CD4-positive, alpha-beta T cell treated with Interleukin-17A for 4 hours (primary cell): ENCODE measurements at regions not wholly inside any gene's neighbourhood (a gene's known extent, or its start where the extent isn't known, plus 50 kb on each side); places are given as distances from the start of the nearest gene placed in this dataset.
"Not testable (repeated sequence)": the region's sequence is repeated elsewhere in the genome, so short reads cannot be mapped to it uniquely, and the experiment has no call there.

ENCODE experiments used
- DNase-seq: peaks from one replicate; pipeline ENCODE4 v3.0.0-alpha.2; 2020; ENCODE audit warnings: mixed read lengths

DNA sequence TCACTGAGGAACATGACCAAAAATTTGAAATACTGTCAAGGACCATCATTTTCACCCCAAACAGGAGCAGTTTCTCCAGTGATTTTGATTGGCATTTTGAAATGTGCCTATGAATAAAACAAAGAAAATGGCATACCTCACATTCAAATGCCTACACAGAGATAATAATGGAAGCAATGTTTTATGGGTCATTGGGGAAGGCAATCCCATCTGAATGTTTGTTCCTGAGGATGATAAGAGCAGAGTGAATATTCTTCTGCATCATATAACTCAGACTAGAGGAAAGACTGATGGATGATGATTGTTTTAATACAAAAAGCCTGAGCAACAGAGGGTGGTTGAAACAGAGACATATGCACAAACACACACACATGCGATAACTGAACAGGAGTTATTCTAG lies 2749.9 kb downstream of the PCDH9 start:
- DNase-seq = no peak

DNA sequence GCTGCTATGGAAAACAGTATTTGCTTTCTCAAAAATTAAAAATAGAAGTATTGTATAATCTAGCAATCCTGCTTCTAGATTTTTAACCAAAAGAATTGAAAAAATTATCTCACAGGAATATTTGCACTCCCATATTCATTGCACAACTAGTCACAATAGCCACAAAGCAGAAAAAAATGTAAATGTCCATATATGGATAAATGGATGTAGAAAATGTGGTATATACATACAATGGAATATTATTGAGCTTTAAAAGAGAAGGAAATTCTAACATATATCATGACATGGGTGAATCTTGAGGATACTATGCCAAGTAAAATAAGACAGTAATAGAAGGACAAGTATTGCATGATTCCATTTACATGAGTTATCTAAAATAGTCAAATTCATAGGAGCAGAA lies 2753.0 kb downstream of the PCDH9 start:
- DNase-seq = no peak

DNA sequence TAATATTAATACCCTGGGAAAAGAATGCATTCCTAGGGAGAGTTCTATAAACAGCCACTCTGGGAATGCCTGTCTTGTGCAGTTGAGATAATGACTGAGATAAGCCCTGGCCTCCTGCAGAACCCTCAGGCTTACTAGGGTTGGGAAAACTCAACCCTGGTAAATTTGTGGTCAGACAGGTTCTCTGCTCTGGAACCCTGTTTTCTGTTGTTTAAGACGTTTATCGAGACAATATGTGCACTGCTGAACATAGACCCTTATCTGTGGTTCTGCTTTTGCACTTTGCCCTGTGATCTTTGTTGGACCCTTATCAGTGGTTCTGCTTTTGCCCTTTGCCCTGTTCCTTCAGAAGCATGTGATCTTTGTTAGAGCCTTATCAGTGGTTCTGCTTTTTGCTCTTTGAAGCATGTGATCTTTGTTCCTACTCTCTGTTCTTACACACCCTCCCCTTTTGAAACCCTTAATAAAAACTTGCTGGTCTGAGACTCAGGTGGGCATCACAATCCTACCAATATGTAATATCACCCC lies 2754.0 kb downstream of the PCDH9 start:
- not testable (repeated sequence) for DNase-seq

DNA sequence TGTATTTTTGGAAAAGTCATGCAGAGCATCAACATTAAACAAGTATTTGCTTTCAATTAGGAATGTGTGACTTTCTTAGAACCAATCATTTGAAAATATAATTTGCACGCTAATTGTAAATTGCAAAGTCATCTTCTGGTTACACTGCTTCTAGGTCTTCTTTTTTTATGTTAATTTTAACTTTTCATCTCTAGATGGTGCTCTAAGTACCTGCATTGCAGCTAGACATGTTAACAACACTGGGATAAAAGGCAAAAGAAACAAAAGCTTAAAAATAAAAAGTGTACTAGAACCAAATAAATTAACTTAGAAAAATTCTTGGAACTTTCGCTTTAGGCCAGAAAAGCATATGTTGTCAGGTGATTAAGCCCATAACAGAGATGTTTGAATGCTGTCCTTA lies 2758.2 kb downstream of the PCDH9 start:
- DNase-seq = no peak

DNA sequence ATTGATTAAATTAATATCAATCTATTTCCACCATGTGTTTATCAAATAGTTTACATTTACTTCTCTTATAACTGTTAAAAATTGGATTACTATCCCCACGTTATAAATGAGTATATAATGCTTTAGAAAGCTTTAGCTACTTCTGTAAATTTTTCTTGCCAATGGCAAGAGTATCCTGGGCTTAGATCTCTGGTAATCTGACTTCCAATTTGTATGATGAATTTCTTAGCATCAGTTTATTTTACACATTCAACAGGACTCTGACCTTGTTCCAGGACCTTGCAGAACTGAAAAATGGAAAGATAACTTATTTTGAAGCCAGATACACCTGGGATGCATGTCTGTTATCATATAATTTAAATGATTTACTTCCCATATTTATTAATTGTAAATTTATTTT lies 2759.4 kb downstream of the PCDH9 start:
- no peak for DNase-seq

DNA sequence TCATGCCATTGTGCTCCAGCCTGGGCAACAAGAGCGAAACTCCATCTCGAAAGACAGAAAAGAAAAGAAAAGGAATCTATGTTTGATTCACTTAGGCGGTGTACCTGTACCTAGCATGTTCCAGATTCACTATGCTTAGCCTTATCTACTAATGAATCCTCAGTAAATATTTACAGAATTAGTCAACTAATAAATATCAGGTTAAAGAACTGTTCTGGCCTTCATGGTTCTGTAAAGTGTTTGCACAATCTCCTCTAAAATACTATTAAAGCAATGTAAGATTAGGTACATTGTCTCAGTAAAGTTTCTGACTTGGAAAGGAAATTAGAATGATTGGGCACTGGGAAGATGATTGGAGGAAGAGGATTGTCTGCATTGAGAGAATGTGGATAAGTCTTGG lies 2770.4 kb downstream of the PCDH9 start:
- no peak for DNase-seq

DNA sequence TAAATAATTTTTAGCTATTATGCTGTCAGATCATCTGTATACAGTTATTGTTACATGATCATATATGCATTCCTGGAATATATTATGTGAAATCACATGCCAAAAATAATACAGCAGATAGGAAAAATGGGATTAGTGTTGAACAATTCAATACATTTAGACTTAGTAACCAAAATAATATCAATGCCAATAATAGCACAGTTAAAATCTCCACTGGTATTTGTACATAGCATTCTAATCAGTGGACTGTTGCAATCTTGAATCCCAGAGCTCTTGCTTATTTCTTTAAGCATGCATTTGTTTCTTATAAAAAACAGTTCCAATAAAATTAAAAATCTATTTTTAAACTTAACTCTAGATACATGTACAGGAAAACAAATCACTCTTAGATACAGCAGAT lies 2772.2 kb downstream of the PCDH9 start:
- no peak for DNase-seq

DNA sequence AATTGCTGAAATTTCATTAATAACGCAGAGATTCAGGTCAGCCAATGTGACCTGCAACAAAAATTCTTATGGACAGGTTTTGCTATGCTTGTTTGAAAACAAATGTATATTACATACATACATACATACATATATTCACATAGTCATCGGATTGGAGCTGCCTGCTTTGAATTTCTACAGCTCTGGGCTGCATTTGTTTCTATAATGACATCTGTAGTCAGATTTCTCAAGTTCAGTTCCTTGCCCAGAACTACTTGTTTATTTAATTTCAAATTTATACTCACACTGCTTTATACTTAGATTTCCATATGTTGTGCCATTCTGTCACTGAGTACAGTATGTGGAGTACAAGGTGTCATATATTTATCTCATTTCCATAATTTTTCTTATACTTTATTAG lies 2775.0 kb downstream of the PCDH9 start:
- DNase-seq = no peak

DNA sequence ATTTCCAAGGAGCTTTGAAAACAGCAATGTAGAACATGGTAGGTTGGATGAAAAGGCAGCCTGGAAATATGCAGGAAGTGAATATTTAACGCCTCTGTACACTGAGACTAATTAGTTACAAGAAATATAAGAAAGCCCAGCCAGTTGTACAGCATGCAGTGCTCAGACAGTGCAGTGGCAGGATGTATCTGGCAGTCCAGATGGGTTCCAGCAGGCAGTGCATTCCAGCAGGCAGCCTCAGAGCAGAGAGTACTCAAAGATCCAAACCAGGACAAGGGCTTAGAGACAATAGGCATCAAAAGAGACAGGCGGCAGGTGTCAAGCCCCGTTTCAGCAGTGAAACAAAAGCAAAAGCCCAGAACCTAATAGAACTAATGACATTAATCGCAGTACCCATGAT lies 2776.3 kb downstream of the PCDH9 start:
- DNase-seq = no peak

DNA sequence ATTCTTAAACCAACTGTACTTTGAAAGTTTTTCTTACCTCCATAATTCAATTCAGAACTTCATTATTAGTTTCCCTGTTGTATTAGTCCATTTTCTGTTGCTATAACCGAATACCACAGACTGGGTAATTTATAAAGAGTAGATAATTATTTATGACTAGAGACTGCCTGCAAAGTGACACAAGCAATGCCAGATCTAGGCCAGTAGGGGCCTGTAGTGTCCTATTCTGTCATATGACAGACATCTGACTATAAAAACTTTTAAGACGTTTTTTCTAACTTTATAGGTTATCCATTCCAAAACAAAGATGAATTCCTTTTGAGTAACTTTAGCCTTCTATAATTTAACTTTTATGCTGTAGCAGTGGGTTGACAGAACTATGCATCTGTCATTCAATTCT lies 2783.8 kb downstream of the PCDH9 start:
- no peak for DNase-seq

DNA sequence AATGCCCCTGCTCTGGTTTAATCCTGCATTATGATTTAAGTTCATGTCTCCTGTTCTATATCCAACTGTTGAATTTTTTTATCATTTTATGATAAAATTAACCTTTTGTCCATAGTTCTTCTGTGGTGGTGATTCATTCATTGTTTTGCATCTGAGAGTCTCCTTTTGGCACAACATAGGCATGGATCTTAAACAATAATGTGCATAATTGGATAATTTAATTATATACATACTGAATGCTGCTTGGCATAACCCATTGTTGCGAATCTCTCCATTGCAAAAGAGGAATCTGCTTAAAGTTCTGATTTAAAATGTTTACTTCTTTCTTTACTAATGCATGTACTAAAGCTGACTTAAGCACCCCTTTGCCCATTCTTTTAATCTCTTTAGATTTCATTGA lies 2788.4 kb downstream of the PCDH9 start:
- no peak for DNase-seq

DNA sequence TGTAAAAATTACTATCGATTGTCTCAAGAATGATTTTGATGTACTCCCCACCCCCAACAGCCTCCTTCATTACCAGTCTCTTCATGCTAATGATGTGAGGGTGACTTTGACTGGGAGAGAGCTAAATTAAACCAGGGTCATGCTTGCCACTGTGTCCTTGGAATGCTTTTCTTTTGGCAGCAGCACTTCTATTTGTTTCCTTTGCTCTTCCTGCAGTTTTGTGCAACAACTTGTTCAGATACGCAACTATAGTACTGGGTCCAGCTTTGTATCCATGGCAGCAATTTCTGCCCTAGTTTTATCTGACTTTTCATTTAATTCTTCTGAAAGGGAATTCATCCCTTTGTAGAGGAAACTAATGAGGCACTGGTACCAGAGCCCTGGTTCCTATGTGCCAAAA lies 2792.1 kb downstream of the PCDH9 start:
- no peak for DNase-seq

DNA sequence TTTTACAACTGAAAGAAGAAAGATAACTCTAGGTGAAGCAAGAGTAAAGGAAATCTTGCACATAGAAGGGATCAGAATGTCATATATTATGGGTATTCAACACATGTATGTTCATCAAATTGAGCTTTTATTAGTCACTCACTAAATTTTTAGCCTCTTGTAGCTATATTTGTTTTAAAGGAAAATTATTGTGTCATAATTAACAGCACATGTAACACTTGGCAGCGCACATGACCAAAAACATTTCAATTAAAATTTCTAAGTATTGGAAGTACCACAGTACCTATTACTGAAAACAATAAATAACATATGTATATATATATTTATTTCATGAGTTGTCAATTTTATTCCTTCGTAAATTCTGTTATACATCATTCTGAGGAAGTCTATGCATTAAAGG lies 2800.4 kb downstream of the PCDH9 start:
- no peak for DNase-seq

DNA sequence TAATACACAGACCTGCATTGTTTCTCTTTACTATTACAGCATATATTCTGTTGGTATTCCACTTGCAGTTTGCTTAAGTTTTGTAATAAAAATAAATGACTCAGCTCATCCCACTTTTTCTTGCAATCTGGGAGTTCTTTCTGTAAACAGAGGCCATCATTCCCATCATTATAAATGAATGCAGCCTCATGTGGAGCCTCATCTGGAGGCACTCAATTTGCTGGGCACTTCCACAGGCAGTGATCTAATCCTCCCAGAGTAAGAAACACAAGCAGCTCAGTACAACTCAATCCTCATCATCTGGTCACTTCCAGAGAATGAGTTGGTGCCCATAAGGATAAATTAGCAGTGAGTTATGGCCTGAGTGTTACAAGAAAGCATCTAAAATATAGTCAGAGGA lies 2801.9 kb downstream of the PCDH9 start:
- no peak for DNase-seq

DNA sequence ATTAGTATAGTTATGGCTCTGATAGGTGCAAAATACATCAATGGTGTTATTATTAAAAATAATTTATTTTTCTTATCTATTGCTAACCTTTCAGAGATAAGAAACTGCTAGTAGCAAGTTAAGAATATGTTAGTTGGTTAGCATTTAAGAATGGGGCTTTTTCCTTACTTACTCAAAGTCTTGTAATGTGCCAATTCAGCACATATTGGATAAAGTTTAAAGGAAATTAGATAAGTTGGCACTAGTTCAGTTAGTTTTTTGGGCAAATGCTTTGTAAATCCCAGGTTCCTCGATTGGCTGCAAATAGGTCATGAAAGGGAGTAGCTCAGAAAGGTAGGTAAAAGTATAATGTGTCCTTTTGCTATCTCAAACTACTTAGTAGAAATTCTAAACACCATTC lies 2806.7 kb downstream of the PCDH9 start:
- no peak for DNase-seq

DNA sequence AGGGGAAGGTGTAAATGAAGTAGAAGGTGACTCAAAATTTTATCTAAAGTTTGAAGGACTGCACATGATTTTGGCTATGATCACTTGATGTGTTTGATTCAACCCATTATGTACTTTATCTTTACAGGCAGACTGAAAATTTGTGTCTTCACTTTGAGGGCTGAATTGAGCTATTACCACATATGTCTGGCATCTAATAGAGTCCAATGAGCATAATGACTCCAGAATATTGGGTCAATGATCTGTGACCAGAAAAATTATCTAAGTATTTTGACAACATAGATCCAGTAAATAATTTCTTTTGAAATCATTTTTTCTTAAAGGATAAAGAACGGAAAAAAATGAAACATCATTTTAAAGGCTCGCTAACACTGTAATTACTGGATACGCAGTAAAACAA lies 2810.0 kb downstream of the PCDH9 start:
- no peak for DNase-seq

DNA sequence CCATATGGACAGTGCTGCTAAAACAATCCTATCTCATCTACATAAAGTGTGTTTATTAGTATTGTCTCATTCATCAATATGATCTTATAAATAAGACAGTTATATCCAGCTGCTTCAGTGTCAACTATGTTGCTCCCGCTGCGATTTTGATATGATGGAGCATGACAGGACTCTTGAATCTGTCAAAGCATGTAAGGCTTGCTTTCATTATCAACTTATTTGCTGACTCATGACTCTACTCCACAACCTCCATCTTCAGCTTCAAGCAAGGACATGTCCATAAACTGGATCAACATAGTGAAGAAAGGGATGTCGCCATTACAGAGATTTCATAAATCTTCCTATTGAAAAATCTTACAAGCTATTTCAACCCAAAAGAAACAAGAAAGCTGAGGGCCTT lies 2812.6 kb downstream of the PCDH9 start:
- DNase-seq = no peak

DNA sequence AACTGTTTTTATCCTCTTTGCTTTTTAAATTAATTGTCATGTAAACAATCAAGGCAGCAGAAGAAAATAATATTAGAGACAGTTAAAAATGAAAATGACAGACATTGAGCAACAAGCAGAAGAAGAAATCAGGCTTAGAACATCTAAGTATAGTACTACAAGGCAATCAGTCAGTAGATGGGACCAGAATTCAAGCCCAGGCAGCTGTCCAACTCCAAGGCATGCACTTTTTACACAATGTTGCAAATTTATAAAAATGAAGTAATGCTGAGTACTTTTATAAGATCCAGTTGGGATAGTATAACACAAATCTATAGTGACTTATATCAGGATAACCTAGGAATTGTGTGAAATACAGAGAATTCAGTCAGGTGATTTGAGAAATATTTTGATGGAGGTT lies 2815.8 kb downstream of the PCDH9 start:
- DNase-seq = no peak

DNA sequence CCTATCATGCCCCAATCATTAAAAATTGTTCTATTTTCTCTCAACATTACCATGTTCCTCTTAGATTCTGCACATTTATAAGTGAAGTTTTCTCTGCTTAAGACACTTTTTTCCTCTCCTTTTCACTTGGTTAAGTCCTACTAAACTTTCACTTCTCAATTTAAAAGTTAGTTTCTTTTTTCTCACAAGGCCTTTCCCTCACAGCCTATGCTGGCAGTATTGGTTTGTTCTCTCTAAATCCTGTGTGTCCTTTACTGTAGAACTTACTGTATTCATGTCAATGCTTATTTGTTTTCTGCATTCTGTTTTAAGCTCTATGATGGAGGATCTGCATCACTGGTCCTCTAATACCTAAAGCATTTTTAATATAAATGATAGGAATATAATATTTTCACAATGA lies 2816.6 kb downstream of the PCDH9 start:
- DNase-seq = no peak

DNA sequence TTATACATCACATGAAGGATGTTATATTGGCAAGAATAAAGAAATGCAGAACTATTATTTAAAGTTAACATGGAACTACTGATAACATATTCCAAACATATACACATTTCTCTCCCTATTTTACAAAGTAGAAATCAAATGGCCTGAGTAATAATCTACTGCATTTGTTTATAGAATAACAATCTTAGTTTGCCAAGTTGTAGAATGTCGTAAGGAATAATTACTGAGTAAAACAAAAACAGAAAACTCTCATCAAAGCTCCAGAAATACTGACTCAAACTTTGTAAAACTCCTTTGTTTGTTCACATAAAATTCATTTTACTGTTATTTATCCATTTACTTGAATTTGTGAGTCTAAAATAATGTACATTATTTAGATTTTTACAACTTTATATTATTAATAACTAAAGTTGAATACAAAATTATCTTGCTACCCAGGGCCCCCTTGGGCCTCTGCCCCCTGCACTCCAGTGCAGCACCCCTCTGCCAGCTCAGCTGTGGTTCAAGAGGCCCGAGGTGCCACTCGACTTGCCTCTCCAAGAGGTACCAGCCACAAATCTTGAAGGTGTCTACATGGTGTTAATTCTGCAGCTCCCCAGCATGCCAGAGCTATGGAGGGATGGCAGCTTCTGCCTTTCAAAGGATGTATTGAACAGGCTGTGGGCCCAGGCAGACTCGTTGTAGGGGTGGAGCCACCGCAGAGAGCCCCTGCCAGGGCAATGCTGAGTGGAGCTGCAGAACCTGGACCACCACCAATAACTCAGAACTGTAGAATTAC lies 2819.7 kb downstream of the PCDH9 start:
- no peak for DNase-seq

DNA sequence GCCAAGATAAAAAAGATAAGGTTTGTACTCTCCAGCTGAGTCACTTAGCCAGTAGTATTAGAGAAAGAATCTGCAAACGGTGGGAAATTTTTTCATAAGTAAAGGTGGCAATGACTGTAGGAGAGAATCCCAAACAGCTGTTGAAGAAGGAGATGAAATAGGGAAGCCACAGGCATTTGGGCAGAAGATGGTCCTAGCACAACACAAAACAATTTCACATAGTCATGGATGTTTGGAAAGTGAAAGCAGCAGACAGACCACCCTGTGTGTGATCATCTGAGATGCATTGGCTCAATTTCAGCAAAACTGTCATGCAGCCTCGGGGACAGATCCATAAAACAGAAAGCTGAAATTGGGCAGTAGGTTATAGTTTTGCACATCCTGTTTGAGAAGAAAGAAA lies 2832.4 kb downstream of the PCDH9 start:
- DNase-seq = no peak

DNA sequence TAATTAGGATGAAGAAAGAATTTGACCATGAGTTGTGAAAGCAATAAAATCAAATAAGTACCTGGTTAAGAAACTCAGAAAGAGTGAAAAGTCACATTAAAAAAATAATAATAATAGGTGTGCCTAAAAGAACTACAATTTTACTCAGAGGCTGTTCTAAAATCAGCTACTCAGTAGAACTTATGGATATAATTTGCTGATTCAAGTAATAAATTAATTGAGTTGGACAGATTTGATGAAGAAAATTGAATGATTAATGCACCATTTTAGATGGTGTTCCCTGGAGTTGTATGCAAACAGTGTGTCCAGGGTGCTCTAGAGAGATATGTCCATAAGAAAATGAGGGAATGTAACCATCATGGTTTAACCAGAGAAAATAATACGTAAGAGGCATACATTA lies 2852.5 kb downstream of the PCDH9 start:
- no peak for DNase-seq

DNA sequence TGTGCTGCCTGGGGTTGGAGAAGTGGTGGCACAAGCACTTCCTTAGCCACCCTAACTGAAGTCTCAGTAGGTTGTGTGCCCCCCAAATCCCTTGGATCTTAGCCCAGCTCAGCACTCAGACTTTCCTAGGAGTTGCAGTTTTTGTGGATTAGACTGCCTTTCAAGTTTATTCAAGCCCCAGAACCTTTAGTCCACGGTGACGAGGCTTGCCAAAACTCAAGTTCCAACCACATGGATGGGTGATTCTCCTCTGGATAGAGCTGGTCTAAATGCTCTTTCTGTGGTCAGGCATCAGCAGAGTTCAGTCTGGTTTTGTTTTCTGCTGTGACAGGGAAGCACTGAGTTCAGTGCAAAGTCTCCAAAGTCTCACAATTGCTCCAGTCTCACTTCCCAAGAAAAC lies 2858.7 kb downstream of the PCDH9 start:
- DNase-seq = no peak

DNA sequence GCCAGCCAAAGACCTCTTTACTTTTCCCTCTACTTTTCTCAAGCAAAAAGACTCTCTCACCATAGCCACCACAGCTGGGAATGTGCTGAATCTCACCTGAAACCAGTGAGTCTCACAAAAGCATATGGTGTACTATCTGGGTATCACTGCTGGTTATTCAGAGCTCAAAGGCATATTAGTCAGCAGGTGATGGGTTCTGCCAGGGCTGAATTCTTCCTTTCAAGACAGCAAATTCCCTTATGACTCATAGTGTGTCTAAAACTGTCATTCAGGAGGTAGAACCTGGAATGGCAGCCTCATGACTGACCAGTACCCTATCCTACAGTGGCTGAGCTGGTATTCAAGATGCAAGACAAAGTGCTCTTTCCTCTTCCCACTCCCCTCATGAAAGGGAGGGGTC lies 2859.1 kb downstream of the PCDH9 start:
- DNase-seq = no peak

DNA sequence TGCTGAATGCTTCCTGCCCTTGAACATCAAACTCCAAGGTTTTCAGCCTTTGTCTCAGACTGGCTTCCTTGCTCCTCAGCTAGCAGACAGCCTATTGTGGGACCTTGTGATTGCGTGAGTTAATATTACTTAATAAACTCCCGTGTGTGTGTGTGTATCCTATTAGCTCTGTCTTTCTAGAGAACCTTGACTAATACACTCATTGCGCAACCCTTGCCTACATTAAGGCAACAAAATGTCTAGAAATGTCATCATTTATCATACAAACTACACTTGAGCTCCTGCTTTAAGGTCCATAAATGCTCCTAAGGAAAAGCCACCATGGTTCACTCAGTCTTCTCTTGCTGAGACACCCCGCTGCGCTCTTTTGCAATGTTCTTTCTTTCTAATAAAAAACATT lies 2861.0 kb downstream of the PCDH9 start:
- DNase-seq = no peak
